ENCODE measurements at regions not wholly inside any gene's neighbourhood (a gene's known extent, or its start where the extent isn't known, plus 50 kb on each side); places are given as distances from the start of the nearest gene placed in this dataset.

DNA sequence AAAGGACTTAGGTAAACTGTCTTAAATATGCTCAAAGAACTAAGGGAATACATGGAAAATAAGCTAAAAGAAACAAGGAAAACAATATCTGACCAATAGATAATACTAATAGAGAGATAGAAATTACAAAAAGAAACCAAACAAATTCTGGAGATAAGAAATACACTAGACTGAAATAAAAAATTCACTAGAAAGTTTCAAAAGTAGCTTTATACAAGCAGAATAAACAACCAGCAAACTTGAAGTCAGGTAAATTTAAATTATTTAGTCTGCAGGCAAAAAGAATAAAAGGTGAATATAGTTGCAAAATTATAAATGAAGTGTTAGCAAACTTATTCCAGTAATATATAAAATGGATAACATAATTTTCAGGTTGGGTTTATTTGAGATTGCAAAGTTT, 760.9 kb upstream of the INTU start:
- TF ChIP-seq CSDC2 (CRISPR knock-in tag; IDR thresholded peaks at IDR 0.05): no peak
- TF ChIP-seq PPARA (CRISPR knock-in tag; IDR thresholded peaks at IDR 0.05; ENCODE audit: borderline replicate concordance): no peak
- TF ChIP-seq TOX (CRISPR knock-in tag; IDR thresholded peaks at IDR 0.05; ENCODE audit: borderline replicate concordance): no peak
- no peak for TF ChIP-seq SNAI2 (CRISPR knock-in tag; IDR thresholded peaks at IDR 0.05)
- no peak for TF ChIP-seq ZNF565 (CRISPR knock-in tag; conservative IDR thresholded peaks at IDR 0.05; ENCODE audit: low read depth)
- no peak for TF ChIP-seq RARB (CRISPR knock-in tag; IDR thresholded peaks at IDR 0.05)
